Ureter (tissue), 1 donor: ENCODE measurements at regions not wholly inside any gene's neighbourhood (a gene's known extent, or its start where the extent isn't known, plus 50 kb on each side); places are given as distances from the start of the nearest gene placed in this dataset.
"Not testable (repeated sequence)": the region's sequence is repeated elsewhere in the genome, so short reads cannot be mapped to it uniquely, and the experiment has no call there.

Experiments used
- DNase-seq: peaks from one replicate; pipeline ENCODE4 v3.0.0-alpha.2; 2020; ENCODE audit warnings: low spot score
- donor health status: DM: yes; HTN: yes; CAD: no.

DNA sequence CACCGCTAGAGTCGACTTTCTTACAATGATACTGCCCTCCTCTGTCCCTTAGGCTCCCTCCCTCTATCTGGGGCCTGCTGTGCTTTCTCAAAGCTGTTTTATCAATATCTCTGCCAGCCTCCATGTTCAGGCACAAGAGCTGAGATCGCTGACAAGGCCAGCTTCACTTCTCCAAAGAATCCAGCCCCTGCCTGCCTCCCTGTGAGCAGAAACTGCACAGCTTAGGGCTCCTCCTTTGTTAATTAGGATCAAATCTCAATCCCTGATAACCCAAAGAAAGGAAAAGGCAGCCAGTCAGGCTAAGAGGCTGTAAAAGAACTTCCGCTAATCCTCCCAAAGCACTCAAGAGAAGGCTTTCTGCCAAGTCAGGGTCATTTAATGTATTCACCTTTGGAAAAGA, 616.0 kb upstream of the CDH11 start:
- no peak for DNase-seq

DNA sequence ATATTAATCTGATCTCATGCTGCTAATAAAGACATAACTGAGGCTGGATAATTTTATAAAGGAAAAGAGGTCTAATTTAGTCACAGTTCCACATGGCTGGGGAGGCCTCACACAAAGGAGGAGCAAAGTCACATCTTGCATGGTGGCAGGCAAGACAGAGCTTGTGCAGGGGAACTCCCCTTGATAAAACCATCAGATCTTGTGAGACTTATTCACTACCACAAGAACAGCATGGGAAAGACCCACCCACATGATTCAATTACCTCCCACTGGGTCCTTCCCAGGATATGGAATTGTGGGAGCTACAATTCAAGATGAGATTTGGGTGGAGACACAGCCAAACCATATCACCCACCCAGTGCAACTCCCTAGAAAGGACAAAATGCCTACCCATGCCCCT, 613.8 kb upstream of the CDH11 start:
- not testable (repeated sequence) for DNase-seq

GRCh38 chr16:65733721-65734120, 611.9 kb upstream of the CDH11 start:
- no peak for DNase-seq

- DNase-seq = no peak
These were observed 610.0 kb upstream of the CDH11 start for GRCh38 chr16:65731833-65732232.

GRCh38 chr16:65728652-65729051, 606.8 kb upstream of the CDH11 start:
- DNase-seq = no peak

GRCh38 chr16:65728167-65728566, 606.3 kb upstream of the CDH11 start:
- no peak for DNase-seq

- DNase-seq = no peak
These were observed 605.8 kb upstream of the CDH11 start for GRCh38 chr16:65727534-65728137.

GRCh38 chr16:65725156-65725845, 603.4 kb upstream of the CDH11 start:
- no peak for DNase-seq

- no peak for DNase-seq
These were observed 600.6 kb upstream of the CDH11 start for GRCh38 chr16:65722429-65722828.

DNA sequence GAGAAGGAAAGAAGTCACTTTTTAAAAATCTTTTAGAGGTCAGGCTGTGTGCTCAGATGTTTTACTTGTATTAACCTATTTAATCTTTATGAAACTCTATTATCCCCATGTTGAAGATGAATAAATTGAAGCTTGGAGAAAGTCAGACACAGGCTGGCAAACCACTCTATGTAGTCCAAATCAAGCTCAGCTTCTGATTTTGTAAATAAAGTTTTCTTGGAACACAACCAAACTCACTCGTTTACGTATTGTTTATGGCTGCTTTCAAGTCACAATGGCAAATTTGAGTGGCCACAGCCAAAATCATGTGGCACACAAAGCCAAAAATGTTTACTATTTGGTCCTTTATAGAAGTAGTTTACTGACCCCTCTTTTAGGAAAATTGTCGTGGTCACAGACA, 596.0 kb upstream of the CDH11 start:
- DNase-seq = no peak

GRCh38 chr16:65716737-65717700, 595.2 kb upstream of the CDH11 start:
- no peak for DNase-seq

DNA sequence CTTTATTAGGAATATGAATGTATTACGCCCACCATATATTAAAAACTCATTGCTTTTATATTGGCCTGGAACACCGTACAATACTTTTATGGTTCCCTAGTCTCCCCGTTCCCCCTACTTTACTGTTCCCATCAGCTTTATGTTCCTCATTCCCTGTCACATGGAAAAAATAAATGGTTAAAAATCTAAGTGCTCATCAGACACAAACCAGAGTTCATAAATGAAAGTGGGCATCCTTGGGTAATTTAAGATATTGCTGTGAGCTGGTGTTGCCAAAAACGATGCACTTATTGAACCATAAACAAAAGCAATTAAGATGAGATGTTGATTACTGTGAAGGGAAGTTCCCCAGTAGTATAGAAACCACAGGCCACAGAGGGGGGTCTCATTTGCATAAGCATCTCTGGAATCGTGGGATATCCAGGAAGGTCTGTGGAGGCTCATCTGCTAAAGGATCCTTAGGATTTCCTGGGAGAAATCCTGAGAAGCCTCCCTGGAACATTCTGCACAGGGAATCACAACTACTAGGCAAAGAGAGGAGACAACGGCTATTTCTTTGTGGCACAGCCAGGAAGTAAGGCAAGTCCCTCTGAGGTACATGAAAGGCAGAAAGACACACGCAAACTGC, 591.4 kb upstream of the CDH11 start:
- no peak for DNase-seq

- no peak for DNase-seq
These were observed 588.2 kb upstream of the CDH11 start for GRCh38 chr16:65710107-65710506.

DNA sequence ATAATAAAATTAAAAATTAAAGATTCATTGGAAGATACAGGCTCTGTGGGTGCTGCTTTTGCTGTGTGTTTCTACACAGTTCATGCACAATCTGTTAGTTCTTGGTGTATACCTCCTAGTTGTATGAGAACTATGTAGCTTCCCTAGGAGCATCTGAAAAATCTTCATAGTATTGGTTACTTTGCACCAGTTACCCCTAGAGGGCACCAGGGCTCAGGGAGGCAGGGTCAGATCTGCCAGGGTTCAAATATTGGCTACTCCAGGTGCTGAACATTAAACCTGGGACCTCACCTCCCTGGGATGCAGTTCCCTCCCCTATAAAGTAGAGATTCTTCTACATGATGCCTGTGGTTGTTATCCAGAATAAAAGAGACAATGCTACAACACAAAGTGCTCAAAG, 583.0 kb upstream of the CDH11 start:
- DNase-seq = no peak

GRCh38 chr16:65702707-65703402, 581.0 kb upstream of the CDH11 start:
- no peak for DNase-seq

DNA sequence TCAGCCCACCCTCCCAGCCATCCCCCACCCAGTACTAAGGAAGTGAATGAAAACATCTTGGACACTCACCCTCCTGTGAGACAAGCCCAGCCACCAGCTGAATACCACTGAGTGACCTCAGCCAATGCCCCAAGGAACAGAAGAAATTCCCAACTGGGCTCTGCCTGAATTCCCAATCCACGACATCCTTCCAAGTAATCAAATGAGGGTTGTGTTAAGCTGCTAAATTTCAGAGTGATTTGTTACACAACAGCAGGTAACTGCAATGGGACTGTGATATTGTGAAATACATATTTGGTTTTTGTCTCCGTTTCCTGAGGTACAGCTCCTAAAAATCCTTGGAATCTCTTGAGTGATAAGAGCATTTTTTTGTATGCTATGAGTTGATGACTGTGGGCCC, 578.7 kb upstream of the CDH11 start:
- no peak for DNase-seq

DNA sequence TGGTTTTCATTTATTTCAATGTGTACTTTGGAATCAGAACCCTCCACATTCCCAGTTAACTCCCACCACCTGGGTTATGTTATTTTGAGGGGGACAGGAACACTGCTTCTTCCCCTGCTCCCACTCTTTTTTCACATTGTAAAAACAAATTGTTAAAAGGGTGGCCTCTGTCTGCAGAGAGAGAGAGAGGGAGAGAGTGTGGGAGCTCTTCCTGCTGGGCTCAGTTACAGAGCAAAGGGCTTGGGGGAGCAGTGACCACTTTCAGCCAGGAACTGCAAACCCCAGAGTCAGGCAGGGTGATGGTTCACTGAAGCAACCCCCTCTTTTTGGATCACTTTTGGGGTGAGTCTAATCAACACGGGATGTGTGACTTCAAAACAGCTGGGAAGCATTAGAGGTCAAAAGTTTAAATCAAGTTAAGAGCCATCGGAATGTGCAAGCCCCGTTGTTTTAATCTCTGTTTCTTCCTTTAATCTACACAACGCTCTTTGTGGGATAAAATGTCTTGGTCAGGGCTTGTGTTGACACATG, 577.0 kb upstream of the CDH11 start:
- DNase-seq = no peak

- no peak for DNase-seq
These were observed 575.7 kb upstream of the CDH11 start for GRCh38 chr16:65697521-65697920.

DNA sequence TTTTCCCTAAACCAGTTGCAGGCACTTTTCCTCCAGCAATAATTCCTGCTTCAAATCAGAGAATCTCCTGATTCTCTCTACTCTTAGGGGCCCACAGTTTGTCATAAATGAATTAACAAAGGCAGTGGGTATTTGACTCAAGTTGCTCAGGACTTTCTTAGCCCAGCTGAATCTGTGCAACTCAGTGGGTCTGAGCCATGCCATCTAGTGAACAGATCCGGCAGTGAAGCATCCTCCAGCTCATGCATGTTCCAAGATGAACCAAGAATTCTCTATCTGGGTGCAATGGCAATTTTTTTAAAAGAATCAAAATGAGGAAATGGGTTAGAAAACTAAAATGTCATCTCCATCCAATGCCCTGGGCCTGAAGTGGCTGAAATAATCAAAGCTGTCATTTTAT, 575.2 kb upstream of the CDH11 start:
- DNase-seq = no peak

GRCh38 chr16:65691846-65692245, 570.0 kb upstream of the CDH11 start:
- not testable (repeated sequence) for DNase-seq

DNA sequence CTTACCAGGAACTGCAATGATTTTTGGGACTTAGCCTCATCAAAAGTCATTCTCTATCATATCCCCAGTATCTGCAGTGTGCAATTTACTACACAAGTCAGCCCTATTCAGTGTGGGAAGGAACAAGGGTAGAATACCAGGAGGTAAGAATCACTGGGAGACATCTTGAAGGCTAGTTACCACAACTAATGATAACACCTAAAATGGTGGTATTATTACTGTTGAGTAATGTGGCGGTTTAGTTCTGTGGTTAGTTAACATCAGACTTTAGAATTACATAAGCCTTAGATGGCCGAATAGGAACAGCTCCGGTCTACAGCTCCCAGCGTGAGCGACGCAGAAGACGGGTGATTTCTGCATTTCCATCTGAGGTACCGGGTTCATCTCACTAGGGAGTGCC, 567.9 kb upstream of the CDH11 start:
- no peak for DNase-seq
